Hematopoietic multipotent progenitor cell treated with erythropoietin and hydrocortisone succinate and interleukin-3 and kit ligand, for 6 days (in vitro differentiated cells): ENCODE measurements at regions not wholly inside any gene's neighbourhood (a gene's known extent, or its start where the extent isn't known, plus 50 kb on each side); places are given as distances from the start of the nearest gene placed in this dataset.

Source experiments
- DNase-seq: peaks from one replicate; pipeline ENCODE4 v3.0.0-alpha.2; 2015

- no peak for DNase-seq
Observed at GRCh38 chr13:106683918-106684317, 116.0 kb upstream of the ARGLU1 start.

DNA sequence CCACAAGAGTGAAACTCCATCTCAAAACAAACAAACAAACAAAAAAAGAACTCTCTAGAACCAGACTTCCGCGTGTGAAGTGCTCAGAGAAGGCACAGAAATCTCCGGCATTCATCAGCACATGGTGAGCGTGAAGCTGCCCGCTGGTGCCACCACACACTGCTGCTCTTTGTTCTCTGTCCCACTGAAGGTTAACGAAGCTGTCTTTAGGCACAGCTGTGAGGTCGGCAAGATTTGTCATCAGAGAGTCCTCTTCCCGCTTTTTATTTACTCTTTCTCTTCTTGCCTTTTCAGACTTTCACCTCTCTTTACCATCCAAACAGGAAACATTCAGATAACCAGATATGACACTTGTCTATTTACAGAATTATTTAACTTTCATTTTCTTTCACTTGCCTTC lies 115.2 kb upstream of the ARGLU1 start:
- DNase-seq = no peak

DNA sequence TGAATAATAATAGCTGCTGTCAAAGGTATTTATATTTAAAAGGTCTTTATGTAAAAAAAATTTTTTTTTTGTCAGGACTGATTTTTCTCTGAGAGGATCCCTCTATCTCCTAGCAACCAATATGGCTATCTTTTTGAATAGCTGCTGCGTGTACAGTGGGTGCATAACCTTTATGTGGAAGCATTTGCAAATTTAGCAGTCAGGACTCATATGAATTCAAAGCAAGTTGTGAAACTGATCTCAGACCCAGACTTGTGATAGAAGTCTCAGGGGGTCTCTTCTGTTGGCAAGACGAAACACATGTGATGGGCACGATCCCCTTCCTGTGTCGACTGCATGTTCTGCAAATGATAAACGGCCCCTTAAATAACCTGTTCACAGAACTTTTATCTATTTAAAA lies 114.1 kb upstream of the ARGLU1 start:
- DNase-seq = no peak

- no peak for DNase-seq
Observed at GRCh38 chr13:106681536-106681935, 113.6 kb upstream of the ARGLU1 start.

GRCh38 chr13:106680796-106681472 lies 113.0 kb upstream of the ARGLU1 start:
- no peak for DNase-seq

- no peak for DNase-seq
Observed at GRCh38 chr13:106678646-106679418, 110.9 kb upstream of the ARGLU1 start.

GRCh38 chr13:106675311-106675710 lies 107.4 kb upstream of the ARGLU1 start:
- no peak for DNase-seq

GRCh38 chr13:106660746-106661625 lies 93.0 kb upstream of the ARGLU1 start:
- DNase-seq = no peak

GRCh38 chr13:106657104-106657503 lies 89.2 kb upstream of the ARGLU1 start:
- no peak for DNase-seq

DNA sequence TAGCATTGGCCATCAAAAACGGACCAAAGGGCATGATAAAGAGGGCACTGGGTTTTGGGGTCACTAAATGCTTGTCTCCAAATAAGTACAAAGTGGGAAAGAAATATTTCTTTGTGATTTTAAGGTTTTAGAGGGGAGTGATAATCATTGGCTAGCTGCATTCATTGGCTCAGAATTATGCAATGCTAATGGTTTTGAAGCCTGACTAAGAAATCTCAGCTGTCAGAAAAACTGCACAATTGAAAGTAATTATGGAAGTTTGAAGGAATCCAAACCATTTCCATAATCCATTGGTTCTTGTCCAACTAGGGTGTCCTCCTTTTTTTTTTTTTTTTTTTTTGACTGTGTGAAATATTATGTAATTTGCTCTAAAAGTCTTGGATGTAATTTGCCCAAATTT lies 88.2 kb upstream of the ARGLU1 start:
- no peak for DNase-seq

GRCh38 chr13:106651442-106651841 lies 83.5 kb upstream of the ARGLU1 start:
- DNase-seq = no peak

DNA sequence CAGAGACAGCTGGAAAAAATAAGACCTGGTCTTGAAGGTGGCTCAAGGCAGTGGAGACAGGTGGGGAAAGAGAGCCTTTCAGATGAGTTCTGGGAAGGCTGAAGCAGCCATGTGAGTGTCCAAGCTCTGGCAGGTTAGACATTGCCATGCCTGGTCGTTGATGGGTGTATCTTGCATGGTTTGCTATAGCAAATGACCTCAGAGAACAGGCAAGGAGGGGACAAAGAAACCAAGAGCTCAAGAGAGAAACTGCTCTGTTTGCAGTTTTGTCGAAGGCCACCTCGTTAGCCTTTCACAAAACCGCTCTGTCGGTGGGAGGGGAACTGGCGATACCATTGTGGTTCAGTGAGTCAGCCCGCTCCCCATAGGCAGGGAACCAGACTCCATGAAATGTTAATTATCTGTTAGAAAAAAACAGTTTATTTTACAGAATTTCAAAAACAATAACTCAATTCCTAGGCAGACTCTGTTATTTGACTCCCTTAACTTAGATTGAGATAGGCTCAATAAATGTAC lies 82.8 kb upstream of the ARGLU1 start:
- no peak for DNase-seq

DNA sequence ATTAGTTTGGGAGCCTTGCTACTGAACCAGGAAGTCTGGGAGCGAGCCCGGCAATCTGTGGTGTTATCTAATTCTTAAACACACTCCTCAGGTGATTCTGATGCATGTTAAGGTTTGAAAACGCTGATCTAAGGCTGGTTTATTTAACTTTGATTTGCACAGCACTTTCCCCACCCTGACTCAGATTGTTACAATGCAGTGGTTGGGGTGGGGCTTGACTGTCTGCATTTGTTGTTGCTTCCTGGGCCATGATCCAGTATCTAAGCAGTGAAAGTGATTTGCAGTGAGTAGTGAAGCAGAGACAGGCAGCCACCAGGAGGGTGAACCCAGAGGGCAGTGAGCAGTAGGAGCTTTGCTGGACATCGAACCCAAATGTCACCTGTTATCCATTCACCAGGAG lies 81.6 kb upstream of the ARGLU1 start:
- DNase-seq = no peak

DNA sequence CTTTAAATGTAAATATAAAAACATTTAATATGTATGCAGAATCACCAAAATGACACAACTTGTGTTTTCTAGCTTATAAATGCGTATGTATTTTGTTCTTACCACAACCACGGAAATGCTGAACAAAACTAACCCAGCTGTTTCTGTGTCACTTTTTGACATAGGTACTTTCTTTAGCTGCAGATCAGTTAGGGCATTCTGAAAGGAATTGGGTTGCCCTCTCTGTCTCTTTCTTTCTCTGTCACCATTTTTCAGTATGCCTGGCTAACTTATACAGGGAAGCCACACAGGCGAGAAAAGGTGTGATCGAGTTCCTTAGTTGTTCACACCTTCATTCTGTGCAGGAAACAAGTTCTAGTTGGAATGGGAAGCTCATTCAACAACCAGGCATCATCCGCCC lies 72.6 kb upstream of the ARGLU1 start:
- no peak for DNase-seq

- DNase-seq = no peak
Observed at GRCh38 chr13:106637519-106637918, 69.6 kb upstream of the ARGLU1 start.

DNA sequence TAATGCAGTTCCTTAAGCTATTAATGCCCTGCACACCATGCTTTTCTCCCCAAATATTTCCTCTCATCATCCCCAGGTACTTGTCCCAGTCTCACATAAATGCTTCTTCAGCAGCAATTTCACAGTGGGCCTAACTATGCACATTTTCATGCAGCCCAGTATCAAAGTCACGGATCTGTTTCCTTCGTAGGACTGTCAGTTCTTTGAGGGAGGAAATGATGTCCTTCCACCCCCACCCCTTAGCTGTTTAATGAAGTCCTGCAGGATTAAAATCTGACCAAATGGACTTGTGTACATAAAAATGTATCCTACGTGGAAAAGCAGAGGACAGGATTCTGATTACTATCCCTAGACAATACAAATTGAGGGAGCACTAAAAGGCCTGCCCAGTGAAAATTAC lies 68.6 kb upstream of the ARGLU1 start:
- DNase-seq = no peak

- no peak for DNase-seq
Observed at GRCh38 chr13:106635616-106636015, 67.7 kb upstream of the ARGLU1 start.

- DNase-seq = no peak
Observed at GRCh38 chr13:106633321-106633720, 65.4 kb upstream of the ARGLU1 start.

DNA sequence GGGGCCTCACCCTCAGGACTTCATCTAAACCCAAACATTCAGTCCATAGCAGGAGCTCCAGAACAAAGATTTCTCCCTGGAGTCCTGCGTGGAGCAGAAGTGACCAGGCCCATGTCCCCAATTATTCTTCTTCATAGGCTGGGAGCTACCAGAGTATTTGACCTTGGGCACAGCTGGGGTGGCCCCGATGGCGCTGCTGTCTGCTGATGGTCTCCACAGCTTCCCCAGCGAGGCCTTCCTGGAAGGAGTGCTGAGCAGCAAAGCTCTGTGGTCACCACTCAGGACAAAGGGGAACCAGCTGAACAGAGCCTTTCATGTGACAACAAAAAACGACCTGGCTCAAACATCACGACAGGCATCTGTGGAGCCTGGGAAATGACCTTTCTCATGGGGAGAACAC lies 62.7 kb upstream of the ARGLU1 start:
- peak; percentile 2 for DNase-seq

GRCh38 chr13:106630162-106630561 lies 62.2 kb upstream of the ARGLU1 start:
- no peak for DNase-seq

DNA sequence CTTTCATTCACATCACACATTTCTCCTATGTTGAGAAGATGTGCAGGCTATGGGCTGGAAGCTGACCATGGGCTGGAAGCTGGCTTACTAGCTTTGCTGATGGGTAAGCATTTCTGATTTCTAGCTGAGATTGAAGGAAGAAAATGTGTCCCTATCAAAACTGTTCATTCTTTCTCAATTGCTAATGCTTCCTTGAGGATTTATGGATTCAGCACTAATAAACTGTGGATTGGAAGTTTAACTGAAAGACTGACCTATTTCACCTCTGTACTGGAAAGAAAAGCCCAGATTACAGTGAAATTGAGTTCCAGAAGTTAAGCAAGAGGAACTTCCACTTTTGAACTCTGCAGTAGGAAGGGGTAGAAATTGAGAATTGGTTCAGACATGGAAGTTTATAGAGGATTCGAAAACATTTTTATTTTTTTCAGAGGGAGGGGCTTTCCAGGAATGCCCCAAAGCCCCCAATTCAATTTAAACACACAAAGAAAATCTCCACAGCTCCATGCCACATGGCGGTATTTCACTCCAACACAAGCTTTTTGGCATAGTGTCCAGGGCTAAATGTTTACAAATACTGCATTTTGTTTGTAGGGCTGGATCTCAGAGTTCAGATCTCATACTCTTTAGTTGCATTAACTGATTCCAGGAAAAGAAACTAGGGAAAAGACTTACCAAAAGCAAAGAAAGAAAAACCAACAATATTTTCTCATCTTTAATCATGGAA lies 61.2 kb upstream of the ARGLU1 start:
- DNase-seq = no peak

DNA sequence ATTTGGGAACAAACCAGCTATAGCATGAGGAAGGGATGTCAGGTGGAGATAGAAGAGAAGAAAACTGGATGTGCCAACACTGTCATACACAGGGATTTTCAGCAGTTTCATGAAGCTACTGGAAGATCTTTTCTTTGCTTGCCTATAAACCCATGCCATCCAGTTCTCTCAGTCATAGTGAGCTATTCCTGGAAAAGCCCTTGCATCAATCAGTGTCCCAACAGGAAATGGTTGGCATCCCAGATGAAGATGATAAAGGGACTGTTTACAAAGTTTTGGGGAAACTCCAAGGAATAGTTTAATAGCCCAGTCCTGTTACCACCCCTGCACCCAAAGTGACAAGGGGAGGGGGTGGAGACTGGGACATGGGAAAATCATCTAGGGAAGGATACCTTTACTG lies 58.5 kb upstream of the ARGLU1 start:
- no peak for DNase-seq

- no peak for DNase-seq
Observed at GRCh38 chr13:106625578-106625977, 57.6 kb upstream of the ARGLU1 start.
